Hepatocyte (in vitro differentiated cells): ENCODE measurements at regions not wholly inside any gene's neighbourhood (a gene's known extent, or its start where the extent isn't known, plus 50 kb on each side); places are given as distances from the start of the nearest gene placed in this dataset.

ENCODE experiments used
- DNase-seq: peaks from one replicate; pipeline ENCODE4 v3.0.0-alpha.2; 2016; ENCODE audit warnings: low spot score
- H2AFZ ChIP-seq: fragments of 200-600 bp; sonication (generic); 2 replicates; pipeline ENCODE4 v1.6.0; 2016; ENCODE audit warnings: antibody characterized with exemption, mild to moderate bottlenecking
- H3K27ac ChIP-seq: fragments of 200-600 bp; sonication (generic); 2 replicates; pipeline ENCODE4 v1.5.1; 2016; ENCODE audit warnings: mild to moderate bottlenecking
- H3K27me3 ChIP-seq: fragments of 200-600 bp; sonication (generic); 2 replicates; pipeline ENCODE4 v1.6.1; 2016
- H3K36me3 ChIP-seq: fragments of 200-600 bp; sonication (generic); replicated peaks from 2 replicates; pipeline ENCODE4 v1.5.1; 2016; ENCODE audit warnings: low read depth; ENCODE audit not compliant: insufficient read depth
- H3K4me1 ChIP-seq: fragments of 200-600 bp; sonication (generic); 2 replicates; pipeline ENCODE4 v1.5.1; 2016; ENCODE audit warnings: mild to moderate bottlenecking, moderate library complexity; ENCODE audit not compliant: insufficient read depth
- H3K4me2 ChIP-seq: fragments of 200-600 bp; sonication (generic); 2 replicates; pipeline ENCODE4 v1.6.0; 2016
- H3K4me3 ChIP-seq: fragments of 200-600 bp; sonication (generic); 2 replicates; pipeline ENCODE4 v1.5.1; 2016; ENCODE audit warnings: mild to moderate bottlenecking
- H3K79me2 ChIP-seq: fragments of 200-600 bp; sonication (generic); 2 replicates; pipeline ENCODE4 v1.6.0; 2017; ENCODE audit warnings: mild to moderate bottlenecking
- H3K9me2 ChIP-seq: fragments of 200-600 bp; sonication (generic); replicated peaks from 2 replicates; pipeline ENCODE4 v1.6.0; 2017; ENCODE audit warnings: mild to moderate bottlenecking; ENCODE audit not compliant: insufficient read depth
- H3K9me3 ChIP-seq: fragments of 200-600 bp; sonication (generic); 2 replicates; pipeline ENCODE4 v1.5.1; 2016; ENCODE audit warnings: low read depth, mild to moderate bottlenecking
- H4K20me1 ChIP-seq: fragments of 200-600 bp; sonication (generic); 2 replicates; pipeline ENCODE4 v1.6.0; 2016; ENCODE audit warnings: mild to moderate bottlenecking; ENCODE audit not compliant: insufficient read depth, poor library complexity, severe bottlenecking
- CTCF ChIP-seq: fragments of 200-600 bp; sonication (generic); IDR thresholded peaks from 2 replicates; pipeline ENCODE4 v1.5.1; 2016; ENCODE audit warnings: antibody characterized with exemption, mild to moderate bottlenecking; ENCODE audit not compliant: poor library complexity
- EZH2 ChIP-seq: fragments of 200-600 bp; sonication (generic); IDR thresholded peaks from 2 replicates; pipeline ENCODE4 v1.6.1; 2016; ENCODE audit warnings: antibody characterized with exemption, mild to moderate bottlenecking, borderline replicate concordance
- EZH2phosphoT487 ChIP-seq: fragments of 200-600 bp; sonication (generic); IDR thresholded peaks from one replicate; pipeline ENCODE4 v1.6.1; 2018; ENCODE audit warnings: antibody characterized with exemption, mild to moderate bottlenecking, low read depth, moderate library complexity; ENCODE audit not compliant: unreplicated experiment, severe bottlenecking
- WGBS: methylation state at CpG from one replicate; pipeline ENCODE4 v1.1.6; 2016; ENCODE audit warnings: low lambda C conversion rate; ENCODE audit errors: missing lambda C conversion rate; 5-methylcytosine and 5-hydroxymethylcytosine counted together

GRCh38 chr20:19937651-19938420 lies 79.3 kb upstream of the NAA20 start:
- Histone ChIP-seq H3K36me3 (no peaks in the 10 kb centered on the region), H3K4me1 (peaks cover 17% of the 10 kb centered on the region), H3K9me3 (no peaks in the 10 kb centered on the region), H3K4me3 (no peak overlapping the region), H3K4me2 (no peak overlapping the region), H3K27ac (no peak overlapping the region), H4K20me1 (no peaks in the 10 kb centered on the region), H3K27me3 (no peaks in the 10 kb centered on the region), H3K9me2 (no peaks in the 10 kb centered on the region), H2AFZ (no peak overlapping the region), H3K79me2 (peaks cover 4% of the 10 kb centered on the region)
- no peak for DNase-seq
- no peak for TF ChIP-seq EZH2phosphoT487
- no peak for TF ChIP-seq EZH2
- TF ChIP-seq CTCF = no peak
- WGBS = 90% methylated on average over 8 of the region's 8 CpGs

- WGBS = 98% methylated on average over 4 of the region's 4 CpGs
- Histone ChIP-seq H4K20me1 (no peaks in the 10 kb centered on the region), H3K9me2 (no peaks in the 10 kb centered on the region), H3K4me3 (no peak overlapping the region), H3K9me3 (no peaks in the 10 kb centered on the region), H3K4me1 (peaks cover 17% of the 10 kb centered on the region), H3K27ac (no peak overlapping the region), H3K79me2 (no peaks in the 10 kb centered on the region), H2AFZ (no peak overlapping the region), H3K27me3 (no peaks in the 10 kb centered on the region), H3K4me2 (no peak overlapping the region), H3K36me3 (no peaks in the 10 kb centered on the region)
- DNase-seq = no peak
- no peak for TF ChIP-seq CTCF
- TF ChIP-seq EZH2phosphoT487 = no peak
- no peak for TF ChIP-seq EZH2
Observed at GRCh38 chr20:19938421-19939090, 78.6 kb upstream of the NAA20 start.

GRCh38 chr20:19940988-19941460 lies 76.1 kb upstream of the NAA20 start:
- H2AFZ ChIP-seq = no peak overlapping the region
- H4K20me1 ChIP-seq = no peaks in the 10 kb centered on the region
- no peaks in the 10 kb centered on the region for H3K27me3 ChIP-seq
- H3K9me2 ChIP-seq = no peaks in the 10 kb centered on the region
- no peaks in the 10 kb centered on the region for H3K9me3 ChIP-seq
- 94% methylated on average over 4 of the region's 4 CpGs for WGBS
- no peak for TF ChIP-seq CTCF
- no peak for TF ChIP-seq EZH2
- TF ChIP-seq EZH2phosphoT487 = no peak
- no peak for DNase-seq
- no peak overlapping the region for H3K4me2 ChIP-seq
- H3K36me3 ChIP-seq = no peaks in the 10 kb centered on the region
- no peak overlapping the region for H3K4me3 ChIP-seq
- no peak overlapping the region for H3K27ac ChIP-seq
- no peaks in the 10 kb centered on the region for H3K79me2 ChIP-seq
- H3K4me1 ChIP-seq = peaks cover 10% of the 10 kb centered on the region
